SIG-M5 treated with dmso at 0.1 percent for 504 hours (cell line): ENCODE measurements at regions not wholly inside any gene's neighbourhood (a gene's known extent, or its start where the extent isn't known, plus 50 kb on each side); places are given as distances from the start of the nearest gene placed in this dataset.

Experiments
- DNase-seq: peaks from one replicate; lab custom pipeline; 2025; ENCODE audit not compliant: unreplicated experiment; lab: John Stamatoyannopoulos, UW

DNA sequence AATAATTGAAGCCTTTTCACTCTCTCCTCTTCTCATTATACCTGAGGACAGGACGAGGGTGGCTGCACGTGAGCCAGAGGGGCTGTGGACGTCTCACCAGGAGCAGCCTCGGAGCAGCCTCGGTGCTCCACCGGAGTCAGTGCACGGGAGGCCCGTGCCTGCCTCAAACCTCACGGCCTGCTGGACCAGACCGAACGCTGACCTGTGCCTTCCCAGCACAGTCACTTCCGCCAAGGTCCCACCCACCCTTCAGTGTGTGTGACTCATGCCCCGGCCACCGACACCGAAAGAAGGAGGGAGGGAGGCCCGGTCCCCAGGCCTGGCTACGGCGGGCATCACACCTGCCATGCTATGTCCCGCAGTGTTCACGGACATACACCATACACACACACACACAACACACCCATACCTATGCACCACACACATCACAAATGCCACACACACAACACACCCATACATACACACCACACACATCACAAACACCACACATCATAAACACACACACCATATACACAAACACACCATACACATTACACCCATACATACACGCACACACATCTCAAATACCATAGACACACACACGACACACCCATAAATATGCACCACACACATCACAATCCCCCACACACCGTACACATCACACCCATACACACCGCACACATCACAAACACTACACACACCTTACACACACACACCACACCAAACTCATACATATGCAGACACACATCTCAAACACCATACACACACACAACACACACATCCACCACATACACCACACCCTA is 1506.5 kb downstream of the TBC1D22A start:
- DNase-seq: no peak

DNA sequence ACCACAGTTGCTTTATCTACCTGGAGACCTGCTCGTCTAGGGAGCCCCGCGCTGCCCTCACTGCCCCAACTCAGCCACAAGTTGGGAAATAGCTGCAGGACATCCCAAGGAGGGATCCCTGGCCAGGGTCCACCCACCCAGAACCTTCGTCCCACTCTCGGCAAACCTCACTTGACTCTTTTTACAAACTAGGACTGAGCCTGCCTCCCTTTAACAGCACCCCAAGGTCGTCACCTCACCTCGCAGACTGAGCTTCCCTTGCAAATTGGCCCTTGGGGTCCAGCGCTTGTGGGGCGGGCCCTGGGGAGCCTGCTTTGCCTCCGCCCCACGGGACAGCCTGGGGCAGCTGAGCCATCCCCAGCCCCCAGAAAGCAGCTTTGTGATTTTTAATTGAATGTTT is 1505.8 kb downstream of the TBC1D22A start:
- no peak for DNase-seq

DNA sequence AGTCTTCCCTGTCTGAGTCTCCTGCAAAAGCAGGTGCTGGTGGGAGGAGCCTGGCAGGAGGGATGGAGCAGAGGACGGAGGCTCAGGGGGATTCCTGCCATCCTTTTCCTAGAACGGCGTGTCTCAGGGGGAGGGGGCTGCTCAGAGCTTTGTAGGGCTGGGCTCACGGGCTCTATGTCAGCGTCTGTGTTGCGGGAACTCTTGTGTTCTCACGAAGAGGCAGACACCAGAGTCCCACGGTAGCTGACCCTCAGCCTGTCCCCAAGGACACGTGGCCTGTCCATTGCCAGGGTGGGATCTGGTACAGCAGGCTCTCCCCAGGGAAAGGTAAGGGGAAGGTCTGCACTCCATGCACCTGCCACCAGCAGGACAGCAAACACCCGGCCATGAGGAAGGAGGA is 1505.2 kb downstream of the TBC1D22A start:
- DNase-seq: no peak

DNA sequence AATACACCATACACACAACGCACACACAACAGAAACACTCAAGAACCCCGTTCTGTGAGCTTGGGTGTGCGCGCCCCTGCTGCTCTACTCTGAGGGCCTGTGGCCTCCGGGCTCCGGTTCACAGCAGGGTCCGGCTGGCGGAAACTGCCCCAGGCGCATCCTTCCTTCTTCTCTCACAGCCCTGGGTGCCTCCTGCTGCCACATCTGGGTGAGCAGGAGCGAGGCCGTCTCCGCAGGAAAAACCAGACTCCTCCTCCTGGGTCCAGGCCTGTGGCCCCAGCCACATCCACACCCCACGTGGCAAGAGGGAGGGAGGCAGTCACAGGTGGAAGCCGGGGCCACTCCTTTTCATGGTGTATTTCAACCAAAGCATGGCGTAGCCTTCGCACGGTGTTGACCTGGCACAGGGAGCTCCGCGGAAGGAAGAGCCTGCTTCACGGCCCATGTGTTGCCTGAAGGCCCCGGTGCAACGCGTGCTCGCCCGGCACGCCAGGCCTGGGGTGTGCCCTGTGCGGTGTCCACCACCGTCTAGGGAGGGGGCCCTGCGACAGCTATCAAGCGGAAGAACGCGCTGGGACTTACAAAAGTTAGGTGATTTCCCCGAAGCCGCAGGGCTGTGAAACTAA is 1502.7 kb downstream of the TBC1D22A start:
- no peak for DNase-seq

DNA sequence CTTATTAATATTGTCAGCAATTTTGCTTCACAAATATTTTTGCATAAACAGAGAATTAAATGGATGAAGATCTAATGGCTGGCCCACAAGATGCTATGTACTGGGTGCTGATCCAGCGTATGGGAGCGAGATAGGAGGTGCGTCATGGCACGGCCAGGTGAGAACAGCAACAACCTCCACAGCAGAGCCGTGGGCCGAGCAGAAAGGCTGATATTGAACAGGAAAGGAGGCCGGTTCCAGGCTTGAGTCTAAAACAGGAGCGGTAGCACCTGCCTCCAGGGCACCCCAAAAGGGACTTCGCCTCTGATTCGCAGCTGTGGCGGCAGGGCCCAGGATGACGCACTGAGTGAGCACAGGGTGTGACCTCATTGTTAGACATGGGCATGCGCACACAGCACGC is 1502.1 kb downstream of the TBC1D22A start:
- no peak for DNase-seq

DNA sequence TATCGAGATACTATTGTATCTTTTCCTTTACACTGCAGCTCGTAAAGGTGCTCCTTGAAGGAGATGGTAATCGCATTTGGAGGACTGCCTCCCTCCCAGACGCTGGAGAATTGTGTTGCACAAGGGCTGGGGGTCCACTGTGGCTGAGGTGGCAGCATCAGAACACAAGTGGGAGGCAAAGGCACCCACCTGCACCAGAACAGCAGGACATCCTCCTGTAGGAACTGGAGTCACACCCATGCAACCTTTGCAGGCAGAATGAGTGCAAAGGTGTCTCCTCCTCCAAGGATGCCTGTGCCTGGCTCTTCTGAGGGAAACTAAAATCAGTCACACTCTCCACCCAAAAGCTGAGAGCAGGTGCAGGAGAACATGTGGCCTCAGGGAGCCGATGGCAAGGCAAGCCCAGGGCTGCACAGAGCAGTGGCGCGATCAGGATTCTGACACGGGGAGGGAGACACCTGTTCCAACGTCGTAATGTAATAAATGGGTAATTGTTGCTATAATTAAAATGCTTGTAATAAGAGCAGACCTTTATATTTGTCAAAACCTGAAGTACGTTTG is 1501.4 kb downstream of the TBC1D22A start:
- DNase-seq: no peak

DNA sequence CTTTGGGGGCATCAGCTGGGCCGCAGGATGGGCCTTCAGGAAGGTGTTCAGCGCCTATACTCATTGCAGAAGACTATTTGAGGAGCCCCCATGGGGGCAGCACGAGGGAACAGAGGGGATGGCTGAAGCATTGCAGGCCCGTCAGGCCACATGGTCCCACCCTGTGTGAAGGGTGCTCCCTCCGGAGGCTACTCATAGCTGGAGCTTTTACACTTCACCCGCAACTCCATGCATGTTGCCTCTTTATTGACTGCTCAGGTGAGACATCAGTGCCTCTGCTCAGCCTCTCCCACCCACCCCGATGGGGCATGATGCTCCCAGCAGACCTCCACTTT is 1500.9 kb downstream of the TBC1D22A start:
- no peak for DNase-seq

DNA sequence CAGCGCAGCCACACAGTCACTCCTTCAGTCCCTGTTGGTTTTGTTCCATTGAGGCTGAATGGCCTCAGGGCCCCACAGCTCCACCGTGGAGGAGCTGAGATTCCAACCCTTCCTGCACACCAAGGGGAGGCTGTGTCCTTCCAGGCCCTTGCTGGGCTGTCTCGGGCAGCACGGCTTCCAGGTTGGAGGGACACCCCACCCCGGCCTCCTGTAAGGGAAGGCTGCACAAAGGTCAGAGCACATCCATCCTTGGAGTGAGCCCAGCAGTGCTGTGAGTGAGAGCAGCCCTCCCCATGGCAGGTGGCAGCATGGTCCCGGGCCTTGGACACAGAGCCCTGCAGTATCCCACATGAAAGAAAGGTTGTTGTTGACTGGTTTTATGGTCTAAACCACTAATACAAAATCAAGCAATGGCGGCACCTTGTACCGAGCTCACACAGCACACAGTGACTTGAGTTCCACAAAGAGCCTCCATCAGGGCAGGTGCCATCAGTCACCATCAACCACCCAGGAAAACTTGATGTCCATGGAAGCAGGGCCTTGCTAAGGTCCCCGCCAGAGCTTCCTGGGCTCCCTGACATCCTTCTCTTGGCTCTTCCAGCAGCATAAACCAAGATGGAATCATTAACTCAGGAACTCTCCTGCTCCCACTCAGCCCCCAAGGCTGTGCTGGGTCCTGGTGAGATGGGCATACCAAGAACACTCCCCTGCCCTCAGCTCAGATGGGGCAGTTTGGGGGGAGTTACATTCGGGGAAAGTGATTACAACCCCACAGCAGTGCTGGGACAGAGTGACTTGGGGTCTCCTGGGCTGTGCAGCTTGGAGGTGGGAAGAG is 1500.4 kb downstream of the TBC1D22A start:
- DNase-seq: no peak

DNA sequence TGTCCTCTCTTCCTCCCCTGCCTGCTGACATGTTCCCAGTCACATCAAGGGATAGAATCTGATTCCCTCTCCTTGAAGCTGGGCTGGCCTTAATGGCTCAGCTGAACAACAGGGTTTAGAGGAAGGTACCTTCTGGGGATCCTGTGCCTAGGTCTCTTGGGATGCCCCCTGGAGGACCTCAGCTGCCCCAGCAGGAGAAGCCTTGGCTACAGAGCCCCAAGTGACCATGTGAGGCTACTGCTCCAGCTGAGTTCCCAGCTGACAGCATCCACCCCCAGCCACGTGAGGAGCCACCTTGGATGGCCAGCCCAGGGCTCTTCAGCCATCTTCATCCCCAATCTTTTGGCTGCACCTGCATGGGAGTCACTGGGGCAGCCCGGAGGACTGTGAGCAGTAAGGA is 1499.3 kb downstream of the TBC1D22A start:
- DNase-seq: no peak

DNA sequence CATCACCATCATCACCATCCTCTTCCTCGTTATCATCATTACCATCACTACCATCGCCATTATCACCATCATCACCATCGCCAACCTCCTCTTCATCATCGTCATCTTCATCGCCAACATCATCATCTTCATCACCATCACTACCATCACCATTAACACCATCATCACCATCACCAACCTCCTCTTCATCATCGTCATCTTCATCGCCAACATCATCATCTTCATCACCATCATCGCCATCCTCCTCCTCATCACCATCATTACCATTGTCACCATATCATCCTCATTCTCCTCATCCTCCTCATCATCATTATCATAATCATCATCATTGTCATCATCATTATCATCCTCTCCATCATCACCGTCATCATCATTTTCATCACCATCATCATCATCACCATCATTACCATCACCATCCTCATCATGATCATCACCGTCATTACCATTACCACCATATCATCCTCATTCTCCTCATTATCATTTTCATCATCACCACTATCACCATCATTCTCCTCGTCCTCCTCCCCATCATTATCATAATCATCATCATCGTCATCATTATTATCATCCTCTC is 1498.7 kb downstream of the TBC1D22A start:
- no peak for DNase-seq

DNA sequence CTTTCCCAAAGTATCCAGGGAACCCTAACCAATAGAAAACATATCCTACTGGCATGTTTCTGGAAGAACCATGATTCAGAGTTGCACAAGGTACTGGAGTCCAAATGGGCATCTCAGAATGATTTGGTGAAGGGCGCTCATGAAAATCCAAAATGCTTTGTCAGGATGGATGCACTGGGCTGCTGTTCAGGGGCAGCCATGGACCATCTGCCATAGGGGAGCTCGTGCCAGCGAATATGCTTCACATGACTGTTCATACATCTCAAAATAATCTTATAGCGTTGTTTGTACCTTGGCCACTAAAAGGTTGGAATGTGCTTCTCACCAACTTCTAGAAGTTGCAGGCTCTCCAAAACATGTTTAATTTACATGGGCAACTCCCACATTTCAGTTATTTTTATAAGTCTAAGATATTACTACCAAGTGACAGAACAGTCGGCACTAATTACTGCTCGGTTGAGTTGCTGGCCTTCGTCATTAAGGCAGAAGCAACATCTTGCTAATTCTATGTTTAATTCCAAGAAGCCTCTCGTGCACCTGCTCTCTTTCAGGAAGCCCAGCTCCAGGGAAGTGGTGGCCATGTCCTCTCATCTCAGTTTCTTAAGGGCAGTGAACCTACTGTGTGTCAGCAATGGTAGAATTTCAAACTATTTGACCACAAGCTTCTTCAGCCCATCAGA is 1497.7 kb downstream of the TBC1D22A start:
- DNase-seq: no peak

DNA sequence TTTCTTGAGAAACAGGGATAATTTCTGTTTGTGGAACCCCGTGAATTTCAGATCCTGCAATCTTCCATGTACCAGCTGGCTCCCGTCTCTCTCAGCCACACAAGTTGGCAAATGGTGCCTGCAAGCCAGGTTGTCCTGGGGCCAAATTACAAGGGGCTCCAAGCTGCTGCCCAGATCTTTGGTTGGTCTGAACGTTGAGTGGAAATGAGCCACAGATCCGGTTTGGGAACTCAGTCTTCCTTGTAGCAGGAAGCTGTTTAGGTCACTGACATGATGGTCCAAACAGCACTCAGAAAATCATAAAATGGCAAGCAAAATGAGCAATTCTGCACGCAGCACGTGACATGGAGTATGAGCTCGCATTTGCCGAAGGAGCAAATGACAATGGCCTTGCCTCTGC is 1496.4 kb downstream of the TBC1D22A start:
- DNase-seq: no peak

DNA sequence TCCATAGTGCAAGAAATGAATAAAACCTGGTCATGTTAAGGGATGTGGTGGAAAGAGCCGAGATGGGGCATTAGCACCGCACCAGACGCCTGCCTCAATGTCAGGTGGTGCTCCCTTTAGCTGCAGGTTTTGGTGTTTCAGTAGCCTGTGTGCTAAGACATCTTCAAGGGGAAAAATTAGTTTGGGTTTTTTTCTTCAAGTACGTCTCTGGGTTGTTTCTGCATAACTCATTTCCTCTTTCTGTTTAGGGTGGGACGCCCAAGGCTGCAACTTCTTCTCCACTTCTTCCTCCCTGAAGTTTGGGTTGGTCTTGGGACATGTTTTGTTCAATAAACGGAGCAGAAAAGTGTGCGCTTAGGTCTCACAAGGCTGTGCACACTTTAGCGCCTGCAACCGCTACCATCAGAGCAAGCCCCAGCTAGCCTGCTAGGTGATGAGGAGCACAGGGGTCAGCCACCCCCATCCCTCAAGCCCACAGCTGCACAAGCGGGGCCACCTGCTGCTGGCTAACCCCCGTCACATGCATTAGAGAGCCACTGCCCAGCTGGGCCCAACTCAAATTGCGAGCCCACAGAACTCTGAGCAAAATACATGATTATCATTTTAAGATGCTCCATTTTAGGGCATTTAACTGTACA is 1495.7 kb downstream of the TBC1D22A start:
- no peak for DNase-seq

DNA sequence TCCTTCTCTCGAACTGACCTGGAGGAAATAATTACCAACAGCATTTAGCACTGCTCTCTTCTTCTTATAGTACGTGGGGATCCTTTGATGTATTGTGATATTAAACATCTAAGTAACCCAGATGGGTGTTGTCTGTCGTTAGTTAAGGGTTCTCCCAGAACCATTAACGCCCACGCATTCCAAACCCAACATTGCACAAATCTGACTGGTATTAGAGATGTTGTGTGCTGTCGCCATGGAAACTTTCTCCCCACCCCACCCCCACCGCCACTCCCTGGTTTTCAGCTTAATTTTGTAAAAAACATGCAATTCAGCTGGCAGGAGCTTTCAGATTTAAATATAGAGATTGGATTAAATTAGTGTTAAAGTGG is 1495.2 kb downstream of the TBC1D22A start:
- no peak for DNase-seq

DNA sequence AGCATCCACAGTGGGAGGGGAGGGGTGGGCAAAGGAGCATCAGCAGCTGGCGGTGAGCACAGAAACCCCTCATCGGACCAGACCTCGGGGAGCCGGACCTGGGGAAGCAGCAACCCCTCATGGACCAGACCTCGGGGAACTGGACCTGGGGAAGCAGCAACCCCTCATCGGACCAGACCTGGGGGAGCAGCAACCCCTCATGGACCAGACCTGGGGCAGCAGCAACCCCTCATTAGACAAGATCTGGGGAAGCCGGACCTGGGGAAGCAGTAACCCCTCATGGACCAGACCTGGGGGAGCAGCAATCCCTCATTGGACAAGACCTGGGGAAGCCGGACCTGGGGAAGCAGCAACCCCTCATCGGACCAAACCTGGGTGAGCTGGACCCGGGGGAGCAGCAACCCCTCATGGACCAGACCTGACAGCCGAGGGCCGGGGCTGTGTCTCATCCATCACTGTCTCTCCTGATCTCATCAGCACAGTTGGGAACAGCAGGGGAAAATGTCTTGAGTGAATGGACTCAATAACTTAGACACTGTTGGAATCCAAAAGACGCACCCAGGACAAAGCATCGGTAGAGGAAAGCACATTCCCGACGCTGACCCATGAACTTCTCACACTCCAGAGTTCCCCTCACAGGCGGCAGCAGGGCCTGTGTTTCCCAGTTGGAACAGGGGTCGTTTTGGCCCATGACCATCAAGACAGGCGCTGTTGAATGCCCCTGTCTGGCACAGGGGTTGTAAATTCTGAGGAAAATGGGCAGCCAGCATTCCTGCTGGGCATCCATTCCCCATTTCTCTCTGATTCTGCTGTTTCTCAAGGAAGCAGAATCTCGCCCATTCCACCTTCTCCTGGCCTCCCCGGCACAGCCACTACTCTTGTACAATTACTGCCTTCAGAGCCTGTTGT is 1494.6 kb downstream of the TBC1D22A start:
- DNase-seq: no peak

DNA sequence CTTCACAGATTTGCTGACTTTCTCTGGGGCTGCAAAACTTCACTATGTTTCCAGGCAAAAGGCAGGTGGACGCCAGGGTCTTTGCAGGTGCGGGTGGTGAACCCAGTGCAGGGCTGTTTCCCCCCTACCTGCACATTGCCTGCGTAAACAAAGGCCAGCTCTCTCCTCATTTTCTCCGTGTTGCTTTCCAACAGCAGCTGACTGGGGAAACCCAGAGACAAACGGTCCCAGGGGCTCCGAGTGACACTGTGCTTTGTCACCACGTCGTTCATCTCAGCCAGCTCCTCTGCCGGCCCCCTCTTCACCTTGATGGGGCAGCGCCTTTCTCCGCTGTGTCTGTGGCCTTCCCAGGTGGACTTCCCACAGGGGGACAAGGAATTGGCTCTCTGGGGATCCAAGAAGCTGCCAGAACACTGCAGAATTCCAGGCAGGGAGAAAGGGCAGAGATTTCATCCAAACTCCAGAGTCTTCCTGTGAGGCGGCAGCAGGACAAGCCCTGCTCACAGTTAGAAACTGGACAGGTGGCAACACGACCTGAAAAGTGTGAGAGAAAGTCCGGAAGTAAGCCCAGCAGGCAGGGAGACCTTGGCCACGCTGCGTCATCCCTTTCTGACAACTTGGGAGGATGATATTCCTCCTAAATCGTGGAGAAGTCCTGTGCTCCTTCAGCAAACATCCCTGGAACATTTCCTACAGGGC is 1493.7 kb downstream of the TBC1D22A start:
- no peak for DNase-seq

DNA sequence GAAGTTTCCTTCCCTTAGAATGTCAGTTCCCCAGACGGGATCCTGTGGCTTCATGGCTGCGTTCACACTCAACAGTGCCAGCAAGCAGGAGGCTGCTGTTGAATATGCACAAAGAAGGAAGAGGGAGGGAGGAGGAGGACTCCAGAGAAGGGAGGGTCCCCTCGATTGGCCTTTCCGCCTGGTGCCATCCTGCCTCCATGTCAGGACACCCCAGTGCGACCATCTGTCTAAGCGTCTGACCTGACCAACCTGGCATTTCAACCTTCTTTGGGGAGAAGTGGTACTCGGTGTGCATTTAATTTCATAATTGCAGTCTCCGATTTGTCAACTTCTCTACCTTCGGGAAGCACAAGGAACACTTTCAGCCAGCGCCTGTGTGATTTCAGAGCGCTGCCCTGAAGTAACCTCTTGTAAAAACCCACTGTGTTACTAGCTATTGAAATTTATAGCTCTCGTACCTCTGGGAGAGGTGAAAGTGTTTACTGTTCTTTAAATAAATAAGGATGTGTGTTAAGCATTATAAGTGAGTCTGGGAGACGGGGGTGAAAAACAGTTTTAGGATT is 1491.9 kb downstream of the TBC1D22A start:
- DNase-seq: no peak

DNA sequence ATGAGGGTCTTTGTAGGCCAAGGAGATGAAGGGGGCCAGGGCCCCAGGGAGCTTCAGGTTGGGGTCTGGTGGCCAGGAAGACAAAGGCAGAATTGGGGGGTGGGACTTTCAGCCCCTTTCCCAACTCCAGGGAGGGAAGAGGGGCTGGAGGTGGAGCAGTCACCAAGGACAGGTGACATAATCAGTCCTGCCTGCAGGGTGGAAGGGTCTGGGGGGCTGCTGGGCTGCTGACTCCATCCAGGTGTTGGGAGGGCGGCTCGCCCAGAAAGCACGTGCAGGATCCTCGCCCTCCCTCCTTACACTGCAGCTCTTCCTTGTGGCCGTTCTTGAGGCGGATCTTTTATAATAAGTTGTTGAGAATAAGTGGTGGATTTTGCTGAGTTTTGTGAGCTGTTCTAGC is 1491.1 kb downstream of the TBC1D22A start:
- DNase-seq: no peak

DNA sequence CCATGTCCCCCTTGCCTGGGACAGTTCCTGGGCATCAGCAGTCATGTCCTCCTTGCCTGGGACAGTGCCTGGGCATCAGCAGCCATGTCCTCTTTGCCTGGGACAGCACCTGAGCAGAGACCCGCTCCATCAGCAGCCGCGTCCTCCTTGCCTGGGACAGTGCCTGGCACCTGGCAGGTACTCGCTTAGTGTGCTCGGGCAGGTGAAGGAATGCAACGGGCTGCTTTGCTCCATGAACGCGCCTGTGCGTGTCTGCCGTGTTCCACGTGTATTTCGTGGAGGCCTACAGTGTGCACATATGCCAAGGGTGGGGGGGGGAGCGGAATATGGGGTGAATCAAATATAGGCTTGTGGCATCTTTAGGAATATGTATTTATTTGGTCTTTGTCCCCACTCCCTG is 1490.7 kb downstream of the TBC1D22A start:
- DNase-seq: no peak
